ENCODE measurements at regions not wholly inside any gene's neighbourhood (a gene's known extent, or its start where the extent isn't known, plus 50 kb on each side); places are given as distances from the start of the nearest gene placed in this dataset.
A peak's percentile ranks its signal among the peaks of the same experiment; 100 is the strongest.

GRCh38 chr15:96089405-96090058, 241.0 kb upstream of the NR2F2 start:
- DNase-seq: no peak

DNA sequence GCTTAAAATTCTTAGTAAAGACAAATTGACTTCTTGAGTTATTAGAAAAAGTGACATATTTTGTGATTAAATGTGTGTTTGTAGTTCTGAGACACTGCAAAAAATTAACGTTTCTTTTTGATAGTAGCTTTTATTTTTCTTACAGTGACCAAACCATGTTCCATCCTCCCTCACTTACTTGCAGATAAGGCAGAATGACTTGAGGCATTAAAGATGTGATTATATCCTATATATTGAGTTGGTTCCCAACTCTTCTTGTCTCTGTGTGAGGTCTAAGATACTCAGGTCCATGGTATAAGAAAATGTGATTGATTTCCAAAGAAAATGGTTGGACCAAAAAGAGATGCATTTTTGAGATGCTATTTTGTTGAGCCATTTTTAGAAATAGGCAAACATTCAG, 238.3 kb upstream of the NR2F2 start:
- no peak for DNase-seq

DNA sequence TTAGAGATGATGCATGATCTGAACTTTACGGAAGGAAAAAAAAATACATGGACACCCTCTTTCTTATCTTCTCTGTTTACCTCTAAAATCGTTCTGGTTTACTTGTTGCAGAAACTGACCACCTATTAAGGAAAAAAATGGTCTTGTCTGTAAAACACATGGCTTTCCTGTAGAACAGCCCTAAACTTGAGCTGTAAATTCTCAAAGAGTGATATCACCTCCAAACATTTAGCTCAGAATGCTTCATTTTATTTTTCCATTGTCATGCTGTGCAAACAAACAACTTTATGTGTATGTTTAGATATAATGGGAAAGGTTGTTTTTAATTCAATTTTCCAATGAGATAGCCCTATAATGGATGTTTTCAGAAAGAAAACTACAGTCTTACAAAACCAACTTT, 237.4 kb upstream of the NR2F2 start:
- DNase-seq: no peak

- no peak for DNase-seq
Measured at GRCh38 chr15:96097661-96098060, 232.8 kb upstream of the NR2F2 start.

GRCh38 chr15:96102631-96103030, 227.9 kb upstream of the NR2F2 start:
- DNase-seq: no peak

DNA sequence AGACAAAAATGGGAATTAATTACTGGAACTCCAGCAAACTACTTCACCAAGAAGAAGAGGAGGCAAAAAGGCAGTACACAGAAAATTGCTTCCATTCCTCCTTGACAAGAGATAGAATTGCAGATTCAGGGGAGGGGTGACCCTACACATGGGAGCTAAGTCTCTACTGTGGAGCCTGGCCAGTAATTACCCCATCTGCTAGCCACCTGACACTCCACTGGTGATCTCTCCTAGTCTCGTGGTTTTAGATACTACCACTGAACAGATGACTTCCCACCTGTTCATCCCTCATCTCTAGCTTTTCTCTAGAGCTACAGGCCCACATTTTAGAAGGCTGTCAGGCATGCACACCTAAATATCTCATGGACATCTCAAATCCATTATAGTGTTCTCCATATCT, 224.3 kb upstream of the NR2F2 start:
- no peak for DNase-seq

- no peak for DNase-seq
Measured at GRCh38 chr15:96106628-96107027, 223.9 kb upstream of the NR2F2 start.

DNA sequence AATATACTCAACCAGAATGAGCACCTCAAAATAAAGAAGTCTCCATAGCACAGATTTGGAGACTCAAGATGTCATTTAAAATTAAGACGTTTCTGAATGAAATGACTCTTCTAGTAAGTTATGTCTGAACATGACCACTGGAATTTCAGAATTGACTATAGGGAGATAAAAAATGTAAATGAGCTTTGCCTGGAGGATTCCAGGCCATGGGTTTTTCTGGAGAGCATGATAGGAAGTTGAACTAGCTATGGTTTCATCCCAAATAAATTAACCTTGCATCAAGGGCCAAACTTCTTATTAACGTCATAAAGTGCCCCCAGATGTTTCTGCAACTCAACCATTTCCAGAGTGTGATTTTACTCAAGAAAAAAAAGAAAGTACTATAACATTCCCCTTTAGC, 222.6 kb upstream of the NR2F2 start:
- no peak for DNase-seq

DNA sequence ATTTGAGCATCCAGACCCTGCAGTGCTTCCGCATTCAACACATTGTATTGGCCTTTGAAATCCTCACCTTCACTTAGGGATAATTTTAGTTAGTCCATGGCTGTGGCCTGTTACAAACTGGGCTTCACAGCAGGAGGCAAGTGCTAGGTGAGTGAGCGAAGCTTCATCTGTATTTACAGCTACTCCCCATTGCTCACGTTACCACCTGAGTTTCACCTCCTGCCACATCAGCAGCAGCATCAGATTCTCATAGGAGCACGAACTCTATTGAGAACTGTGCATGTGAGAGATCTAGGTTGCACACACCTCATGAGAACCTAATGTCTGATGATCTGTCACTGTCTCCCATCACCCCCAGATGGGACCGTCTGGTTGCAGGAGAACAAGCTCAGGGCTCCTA, 222.1 kb upstream of the NR2F2 start:
- DNase-seq: no peak

- no peak for DNase-seq
Measured at GRCh38 chr15:96109820-96110219, 220.7 kb upstream of the NR2F2 start.

DNA sequence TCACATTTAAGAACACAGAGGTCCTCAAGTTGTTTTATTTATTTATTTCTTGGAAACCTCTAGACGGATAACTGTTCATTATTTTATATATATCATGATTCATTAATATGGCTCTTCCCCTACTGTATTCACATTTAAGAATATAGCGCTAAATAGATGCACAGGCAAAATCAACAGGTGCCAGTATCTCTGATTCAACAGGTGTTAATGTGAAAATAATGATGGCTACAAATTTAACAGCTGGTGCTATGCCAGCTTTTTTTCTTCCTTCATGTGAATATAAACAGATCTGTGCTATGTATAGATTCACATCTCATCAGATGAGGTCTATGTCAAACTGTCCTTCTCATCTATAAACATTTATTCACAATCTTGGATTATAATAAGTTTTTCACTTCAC, 218.5 kb upstream of the NR2F2 start:
- no peak for DNase-seq

GRCh38 chr15:96115642-96116041, 214.9 kb upstream of the NR2F2 start:
- no peak for DNase-seq

- peak; percentile 13 for DNase-seq
Measured at GRCh38 chr15:96117270-96117669, 213.2 kb upstream of the NR2F2 start.

GRCh38 chr15:96119734-96120133, 210.8 kb upstream of the NR2F2 start:
- no peak for DNase-seq

DNA sequence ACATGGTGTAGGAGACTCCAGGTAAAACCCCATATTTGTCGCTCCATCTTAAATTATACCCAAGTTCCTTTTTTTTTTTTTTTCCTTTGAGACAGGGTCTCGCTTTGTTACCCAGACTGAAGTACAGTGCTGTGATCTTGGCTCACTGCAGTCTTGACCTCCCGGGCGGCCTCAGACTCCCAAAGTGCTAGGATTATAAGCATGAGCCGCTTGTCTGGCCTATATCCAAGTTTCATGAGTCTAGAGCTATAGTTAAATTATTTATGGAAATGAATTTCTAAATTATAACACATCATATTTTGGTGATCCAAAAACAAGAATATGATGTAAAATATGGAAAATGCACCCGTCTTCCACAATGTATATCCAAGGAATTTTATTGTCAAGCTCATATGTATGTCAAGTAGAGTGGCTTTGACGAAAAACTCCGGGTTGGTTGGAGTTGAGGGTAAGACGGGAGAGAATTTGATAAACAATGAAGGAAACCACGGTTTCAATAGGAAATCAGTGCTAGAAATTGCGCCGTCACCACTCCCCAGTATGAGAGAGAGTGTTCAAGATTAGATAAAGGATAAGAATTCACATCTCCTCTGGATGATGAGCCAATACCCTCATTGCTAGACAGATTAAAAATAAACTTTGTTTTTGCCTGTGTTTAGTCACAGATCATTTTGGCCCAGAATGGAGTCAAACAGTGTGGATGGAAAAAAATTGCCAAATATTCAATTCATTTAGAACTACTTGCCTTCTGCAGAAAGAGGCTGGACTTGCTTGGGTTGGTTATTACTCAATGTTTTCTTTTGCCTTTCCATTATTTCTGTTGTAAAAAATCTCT, 209.2 kb upstream of the NR2F2 start:
- no peak for DNase-seq

DNA sequence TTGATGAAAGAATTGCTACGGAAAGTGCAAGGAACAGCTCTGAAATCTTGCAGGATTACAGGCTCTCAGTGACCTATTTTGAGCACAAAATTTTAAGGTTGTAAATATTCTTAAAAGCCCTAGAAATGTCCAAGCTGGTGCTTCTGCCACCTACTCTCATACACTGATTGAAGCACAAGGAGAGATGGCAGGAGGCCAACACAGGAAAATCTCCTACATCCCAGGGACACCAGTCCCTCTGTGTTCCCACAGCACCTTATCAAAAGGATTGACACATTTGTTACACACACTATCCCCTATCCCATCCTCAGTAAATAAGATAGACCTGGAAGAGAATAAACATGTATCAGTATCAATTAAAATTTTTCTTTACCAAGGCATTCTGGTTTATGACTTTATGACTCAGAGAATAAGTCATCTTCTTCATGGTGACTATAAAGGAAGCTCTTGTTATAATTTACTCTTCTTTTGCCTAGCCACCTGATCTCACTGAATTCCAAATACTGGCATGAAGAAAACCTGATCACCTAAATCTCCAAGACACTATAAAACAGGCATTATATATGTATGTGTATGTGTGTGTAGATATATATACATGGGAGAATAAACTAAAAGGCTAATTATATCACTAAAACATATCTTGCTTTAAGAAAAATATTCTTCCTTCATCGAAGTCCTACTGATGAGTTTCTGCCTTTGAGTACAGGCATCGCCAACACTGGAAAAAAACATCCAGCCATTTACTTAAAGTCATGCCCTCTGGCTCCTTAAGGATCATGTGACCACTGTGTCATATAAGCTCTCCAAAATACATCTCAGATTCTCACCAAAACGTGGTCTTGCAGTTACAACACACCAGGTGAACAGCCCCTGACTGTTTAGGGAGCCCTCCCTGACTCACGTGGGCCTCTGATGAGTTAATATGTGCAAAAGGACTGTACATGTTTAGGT, 208.1 kb upstream of the NR2F2 start:
- DNase-seq: no peak

DNA sequence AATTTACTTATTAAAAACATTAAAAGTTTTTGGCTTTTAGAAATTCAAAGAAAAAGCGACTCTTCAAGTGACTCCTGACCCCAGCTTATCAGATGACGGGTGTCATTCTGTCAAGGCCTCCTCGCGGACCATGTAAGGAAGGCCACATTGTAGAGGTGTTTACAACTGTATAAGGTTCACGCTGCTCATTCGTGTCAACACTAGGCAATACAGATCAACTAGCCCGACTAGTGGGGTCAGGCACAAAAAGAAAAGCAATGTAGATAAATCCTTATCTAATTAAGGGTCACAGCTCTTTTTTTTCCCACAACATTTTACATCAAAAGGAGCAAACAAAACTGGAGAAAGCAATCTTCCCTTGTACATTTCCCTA, 207.5 kb upstream of the NR2F2 start:
- DNase-seq: no peak

DNA sequence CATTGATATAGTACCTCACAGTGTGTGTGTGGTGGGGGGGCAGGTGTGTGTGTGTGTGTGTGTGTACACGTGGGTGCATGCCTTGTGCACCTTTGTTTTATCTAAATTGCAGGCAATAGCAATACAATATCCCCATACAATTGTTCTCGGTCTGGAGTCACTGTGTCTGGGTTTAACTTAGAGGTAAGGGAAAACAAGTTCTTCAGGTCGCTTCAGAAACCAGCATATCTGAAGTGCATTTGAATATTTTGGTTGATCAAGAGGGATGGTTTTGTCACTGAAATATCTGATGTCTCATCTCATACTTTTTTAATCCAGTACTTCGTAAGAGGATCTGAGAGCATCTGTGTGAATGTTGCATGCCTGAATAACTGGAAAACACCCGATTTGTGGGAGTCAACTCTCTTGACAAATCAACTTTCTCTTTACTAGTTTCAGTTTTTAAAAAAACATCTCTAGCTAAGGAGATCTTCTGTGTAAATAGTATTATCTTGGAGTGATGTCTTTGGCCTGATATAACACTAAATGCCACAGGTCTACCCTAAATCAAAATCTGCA, 206.8 kb upstream of the NR2F2 start:
- no peak for DNase-seq

DNA sequence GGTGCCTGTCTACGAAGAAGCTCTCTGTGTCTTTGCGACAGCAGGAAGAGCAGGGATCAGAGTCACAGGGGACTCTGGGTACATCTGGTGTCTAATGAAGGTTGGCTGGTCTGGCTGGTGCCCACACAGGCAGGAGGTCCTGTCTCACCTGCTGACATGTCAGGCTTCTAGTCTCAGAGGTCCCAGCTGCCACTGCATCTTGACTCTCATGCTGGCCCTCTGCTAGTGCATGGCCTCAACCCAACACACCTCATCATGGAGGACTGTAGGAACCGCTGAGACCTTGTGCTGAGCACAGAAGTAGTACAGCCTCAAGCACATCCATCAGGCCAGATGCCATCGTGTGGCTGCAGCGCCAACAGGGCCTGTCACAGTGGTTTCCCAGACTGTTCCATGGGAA, 206.1 kb upstream of the NR2F2 start:
- no peak for DNase-seq

- DNase-seq: peak; percentile 69
Measured at GRCh38 chr15:96125721-96126415, 204.6 kb upstream of the NR2F2 start.

DNA sequence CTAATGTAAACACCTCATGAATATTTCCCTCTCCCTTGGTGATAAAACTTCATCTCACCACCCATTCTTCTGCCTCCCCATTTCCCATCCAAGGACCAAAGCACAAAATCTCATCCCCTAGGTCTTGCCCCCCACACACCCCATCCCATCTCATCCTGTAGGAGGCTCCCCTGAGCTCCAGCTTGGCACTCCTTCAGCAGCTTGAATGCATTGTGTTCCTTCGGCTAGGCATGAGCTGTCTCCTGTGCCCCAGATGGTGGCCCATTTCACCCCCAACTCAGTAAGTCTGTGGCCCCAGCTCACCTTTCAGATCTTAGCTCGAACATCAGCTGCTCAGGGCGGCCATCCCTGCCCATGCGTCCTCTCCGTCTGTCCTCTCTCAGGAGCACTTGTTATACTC, 203.6 kb upstream of the NR2F2 start:
- DNase-seq: no peak

- no peak for DNase-seq
Measured at GRCh38 chr15:96130734-96131133, 199.8 kb upstream of the NR2F2 start.

DNA sequence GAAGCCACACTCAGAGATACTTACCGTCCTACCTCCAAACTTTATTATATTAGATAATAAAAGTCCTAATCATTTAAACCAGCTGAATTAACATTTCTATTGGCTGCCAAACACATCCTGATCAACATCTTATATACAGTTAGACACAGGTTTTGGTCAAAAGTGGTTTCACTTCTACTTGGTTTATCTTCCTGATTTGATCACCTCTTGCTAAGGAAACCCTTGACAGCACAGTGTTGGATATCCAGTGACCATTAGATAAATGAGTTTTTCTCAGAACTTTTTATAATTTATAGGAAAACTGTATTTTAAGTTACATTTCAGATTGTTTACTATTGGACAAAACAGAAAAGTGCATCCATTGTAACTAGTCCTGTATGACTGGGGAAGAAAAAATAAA, 198.4 kb upstream of the NR2F2 start:
- peak; percentile 30 for DNase-seq

All from OCI-M1 (cell line).